K562 (cell line): ENCODE measurements at regions not wholly inside any gene's neighbourhood (a gene's known extent, or its start where the extent isn't known, plus 50 kb on each side); places are given as distances from the start of the nearest gene placed in this dataset.

Source experiments
- ASH1L ChIP-seq: fragments of 450-650 bp; IDR thresholded peaks from 2 replicates; pipeline ENCODE4 v1.6.1; 2018; ENCODE audit warnings: borderline replicate concordance, mild to moderate bottlenecking, low read depth; ENCODE audit not compliant: partially characterized antibody
- CHD2 ChIP-seq: IDR thresholded peaks from 2 replicates; pipeline ENCODE4 v1.6.1; 2011; ENCODE audit warnings: low read depth, low read length
- CTCF ChIP-seq, 3 experiments: IDR thresholded peaks in 2 of 3; conservative IDR thresholded peaks in 1 of 3; 2 replicates each; pipeline ENCODE4 v1.5.1; 2011 to 2012; ENCODE audit warnings: low read length in 3 of 3, mild to moderate bottlenecking in 3 of 3, control low read depth in 2 of 3, improper control_type of control experiment in 1 of 3, inconsistent platforms in 1 of 3, low read depth in 1 of 3, mixed read lengths in 1 of 3, moderate library complexity in 1 of 3; ENCODE audit not compliant: insufficient read depth in 2 of 3
- EZH2 ChIP-seq: IDR thresholded peaks from 2 replicates; pipeline ENCODE4 v1.6.1; 2012; ENCODE audit warnings: low read depth, mild to moderate bottlenecking, inconsistent platforms, low read length, borderline replicate concordance
- GABPB1 ChIP-seq: sonication (generic); formaldehyde crosslinking; IDR thresholded peaks from 2 replicates; pipeline ENCODE4 v1.8.0; 2022; ENCODE audit warnings: mild to moderate bottlenecking, missing genetic modification reagents
- HDAC1 ChIP-seq, 2 experiments: fragments of 450-650 bp; IDR thresholded peaks; 2 replicates each; pipeline ENCODE4 v1.6.1; 2016 to 2017; ENCODE audit warnings: inconsistent platforms in 1 of 2, mild to moderate bottlenecking in 1 of 2, moderate library complexity in 1 of 2
- HSF4 ChIP-seq: fragments of 250-450 bp; sonication (Bioruptor Pico); IDR thresholded peaks from 2 replicates; pipeline ENCODE4 v2.1.2; 2022; ENCODE audit warnings: mild to moderate bottlenecking, moderate library complexity, borderline replicate concordance
- NR0B1 ChIP-seq: fragments of 450-650 bp; IDR thresholded peaks from one replicate; pipeline ENCODE4 v1.6.1; 2018; ENCODE audit warnings: mild to moderate bottlenecking, moderate library complexity; ENCODE audit not compliant: partially characterized antibody
- POLR2A ChIP-seq: fragments of 450-650 bp; conservative IDR thresholded peaks from 2 replicates; pipeline ENCODE4 v1.6.1; 2016
- SMC3 ChIP-seq: conservative IDR thresholded peaks from 2 replicates; pipeline ENCODE4 v1.6.1; 2011; ENCODE audit warnings: low read depth, low read length, improper control_type of control experiment; ENCODE audit not compliant: insufficient read depth
- USF1 ChIP-seq: sonication (generic); formaldehyde crosslinking; IDR thresholded peaks from 2 replicates; pipeline ENCODE4 v1.9.0; 2022; ENCODE audit warnings: mild to moderate bottlenecking, missing genetic modification reagents
- ZNF76 ChIP-seq: fragments of 250-450 bp; sonication (Bioruptor Pico); IDR thresholded peaks from 2 replicates; pipeline ENCODE4 v1.4.0; 2020; ENCODE audit warnings: mild to moderate bottlenecking, moderate library complexity, borderline replicate concordance

GRCh38 chr5:29122306-29122705, 2071.2 kb upstream of the CDH6 start:
- TF ChIP-seq ASH1L, result no peak
- TF ChIP-seq CTCF (IDR thresholded peaks at IDR 0.05 in 2 of 3, conservative IDR thresholded peaks at IDR 0.05 in 1 of 3; ENCODE audit: insufficient read depth in 2 of 3, low read depth in 1 of 3, low read length in 3 of 3), result no peak
- no peak for TF ChIP-seq ZNF76
- no peak for TF ChIP-seq EZH2
- no peak for TF ChIP-seq HSF4 (CRISPR knock-in tag)
- TF ChIP-seq SMC3, result no peak
- no peak for TF ChIP-seq USF1 (CRISPR knock-in tag)
- no peak for TF ChIP-seq HDAC1 (IDR thresholded peaks at IDR 0.05)
- TF ChIP-seq NR0B1, result no peak
- TF ChIP-seq POLR2A, result no peak
- TF ChIP-seq GABPB1 (CRISPR knock-in tag), result no peak
- no peak for TF ChIP-seq CHD2
